Activated CD4-positive, alpha-beta memory T cell treated with anti-CD3 and anti-CD28 coated beads for 36 hours (primary cell): ENCODE measurements at regions not wholly inside any gene's neighbourhood (a gene's known extent, or its start where the extent isn't known, plus 50 kb on each side); places are given as distances from the start of the nearest gene placed in this dataset.
"Not testable (repeated sequence)": the region's sequence is repeated elsewhere in the genome, so short reads cannot be mapped to it uniquely, and the experiment has no call there.

ENCODE experiments used
- CTCF ChIA-PET: fragments of 350-600 bp; sonication (Branson Sonifier 250); formaldehyde crosslinking; loops from one replicate; lab custom pipeline; 2021; ENCODE audit warnings: antibody characterized with exemption, inconsistent platforms; lab: Charles Lee
- POLR2A ChIA-PET: fragments of 350-600 bp; sonication (Branson Sonifier 250); formaldehyde crosslinking; loops from one replicate; lab custom pipeline; 2021; ENCODE audit warnings: antibody characterized with exemption; lab: Charles Lee
- DNase-seq: peaks from one replicate; pipeline ENCODE4 v3.0.0-alpha.2; 2020
- H3K27ac Mint-ChIP-seq: one replicate; pipeline ENCODE4 v1.8.0; 2021; ENCODE audit warnings: mixed read lengths
- H3K27me3 Mint-ChIP-seq: one replicate; pipeline ENCODE4 v1.8.0; 2021; ENCODE audit warnings: mixed read lengths
- H3K36me3 Mint-ChIP-seq: one replicate; pipeline ENCODE4 v1.8.0; 2021; ENCODE audit warnings: mixed read lengths
- H3K4me1 Mint-ChIP-seq: one replicate; pipeline ENCODE4 v1.8.0; 2021; ENCODE audit warnings: low read depth, mixed read lengths
- H3K4me3 Mint-ChIP-seq: one replicate; pipeline ENCODE4 v1.8.0; 2021; ENCODE audit warnings: mild to moderate bottlenecking, mixed read lengths
- H3K9me3 Mint-ChIP-seq: one replicate; pipeline ENCODE4 v1.8.0; 2021; ENCODE audit warnings: mixed read lengths
- intact Hi-C: fragments of 100-400 bp; cut with micrococcal nuclease; formaldehyde crosslinking; loops from one replicate; pipeline ENCODE4 v1.15.1; 2023

DNA sequence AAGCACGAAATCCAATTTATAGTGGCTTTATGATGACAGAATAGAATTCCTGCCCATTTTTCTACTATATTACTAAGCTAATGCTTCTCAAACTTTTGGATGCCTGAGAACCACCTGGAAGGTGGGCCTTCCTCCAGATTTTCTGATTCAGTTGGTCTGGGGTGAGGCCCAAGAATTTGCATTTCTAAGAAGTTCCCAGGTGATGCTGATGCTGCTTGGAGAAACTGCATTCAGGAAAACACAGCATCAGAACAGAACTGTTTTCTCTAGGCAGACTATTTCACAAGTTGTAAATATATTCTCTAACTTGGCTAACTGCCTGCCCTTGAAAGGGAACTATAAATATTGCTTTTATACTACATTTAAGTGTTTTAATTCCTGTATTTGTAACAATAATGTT, 644.9 kb upstream of the DPPA4 start:
- no peaks in the 10 kb centered on the region for H3K36me3 Mint-ChIP-seq
- intact Hi-C loops, result no loop called here
- POLR2A ChIA-PET, result interaction anchor here (1.1 kb wide), 1 partner anchor 29 kb away, joined by 3 read pairs; no protein-coding TSS in a partner anchor
- CTCF ChIA-PET, result interaction anchor here (0.7 kb wide), 1 partner anchor 24 kb away, joined by 3 read pairs; no protein-coding TSS in a partner anchor
- no peak for DNase-seq
- H3K4me1 Mint-ChIP-seq, result no peaks in the 10 kb centered on the region
- no peak overlapping the region for H3K27ac Mint-ChIP-seq
- H3K9me3 Mint-ChIP-seq, result no peaks in the 10 kb centered on the region
- no peaks in the 10 kb centered on the region for H3K27me3 Mint-ChIP-seq
- H3K4me3 Mint-ChIP-seq, result no peak overlapping the region

DNA sequence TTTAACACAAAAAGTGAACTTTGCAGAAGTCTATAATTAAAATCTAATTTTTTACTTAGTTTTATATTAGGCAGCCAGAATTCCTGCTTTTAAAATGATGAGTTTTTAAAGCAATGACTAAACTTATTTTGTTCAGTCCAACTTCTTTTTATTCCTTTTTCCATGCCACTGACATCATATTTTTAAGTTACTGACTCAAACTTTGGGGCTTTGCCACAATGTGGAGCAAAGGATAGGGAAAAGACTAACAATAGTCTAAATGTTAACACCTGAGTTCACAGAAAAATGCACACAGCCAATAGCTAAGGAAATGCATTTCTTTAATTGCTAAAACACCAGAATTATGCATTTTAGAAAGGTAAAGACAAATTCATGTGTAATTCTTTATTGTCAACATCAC, 647.6 kb upstream of the DPPA4 start:
- Mint-ChIP-seq H3K4me3 (no peak overlapping the region), H3K27me3 (no peaks in the 10 kb centered on the region), H3K9me3 (no peaks in the 10 kb centered on the region), H3K27ac (no peak overlapping the region), H3K4me1 (no peaks in the 10 kb centered on the region), H3K36me3 (no peaks in the 10 kb centered on the region)
- intact Hi-C loops, result no loop called here
- CTCF ChIA-PET, result no interaction called here
- DNase-seq, result no peak
- POLR2A ChIA-PET, result no interaction called here

GRCh38 chr3:109985943-109986555, 648.7 kb upstream of the DPPA4 start:
- Mint-ChIP-seq H3K27ac (no peak overlapping the region), H3K27me3 (no peaks in the 10 kb centered on the region), H3K9me3 (no peaks in the 10 kb centered on the region), H3K4me1 (no peaks in the 10 kb centered on the region), H3K4me3 (no peak overlapping the region), H3K36me3 (no peaks in the 10 kb centered on the region)
- intact Hi-C loops, result no loop called here
- DNase-seq, result no peak
- CTCF ChIA-PET, result no interaction called here
- POLR2A ChIA-PET, result no interaction called here

GRCh38 chr3:109994853-109995252, 657.5 kb upstream of the DPPA4 start:
- intact Hi-C loops, result no loop called here
- DNase-seq, result no peak
- H3K27me3 Mint-ChIP-seq, result no peaks in the 10 kb centered on the region
- no peaks in the 10 kb centered on the region for H3K9me3 Mint-ChIP-seq
- H3K4me3 Mint-ChIP-seq, result no peak overlapping the region
- CTCF ChIA-PET, result no interaction called here
- no peak overlapping the region for H3K27ac Mint-ChIP-seq
- H3K36me3 Mint-ChIP-seq, result no peaks in the 10 kb centered on the region
- POLR2A ChIA-PET, result no interaction called here
- no peaks in the 10 kb centered on the region for H3K4me1 Mint-ChIP-seq

- ChIA-PET POLR2A (no interaction called here), CTCF (no interaction called here)
- intact Hi-C loops, result no loop called here
- no peaks in the 10 kb centered on the region for H3K4me1 Mint-ChIP-seq
- no peak overlapping the region for H3K27ac Mint-ChIP-seq
- no peak overlapping the region for H3K4me3 Mint-ChIP-seq
- no peaks in the 10 kb centered on the region for H3K36me3 Mint-ChIP-seq
- H3K9me3 Mint-ChIP-seq, result no peaks in the 10 kb centered on the region
- no peaks in the 10 kb centered on the region for H3K27me3 Mint-ChIP-seq
- no peak for DNase-seq
Observed at GRCh38 chr3:109995377-109995776, 658.0 kb upstream of the DPPA4 start.

- H3K27me3 Mint-ChIP-seq, DNase-seq, H3K27ac Mint-ChIP-seq, CTCF ChIA-PET, POLR2A ChIA-PET, H3K4me3 Mint-ChIP-seq, intact Hi-C loops, H3K36me3 Mint-ChIP-seq, H3K9me3 Mint-ChIP-seq, H3K4me1 Mint-ChIP-seq: not testable (repeated sequence)
Observed at GRCh38 chr3:110001905-110002304, 664.6 kb upstream of the DPPA4 start.

DNA sequence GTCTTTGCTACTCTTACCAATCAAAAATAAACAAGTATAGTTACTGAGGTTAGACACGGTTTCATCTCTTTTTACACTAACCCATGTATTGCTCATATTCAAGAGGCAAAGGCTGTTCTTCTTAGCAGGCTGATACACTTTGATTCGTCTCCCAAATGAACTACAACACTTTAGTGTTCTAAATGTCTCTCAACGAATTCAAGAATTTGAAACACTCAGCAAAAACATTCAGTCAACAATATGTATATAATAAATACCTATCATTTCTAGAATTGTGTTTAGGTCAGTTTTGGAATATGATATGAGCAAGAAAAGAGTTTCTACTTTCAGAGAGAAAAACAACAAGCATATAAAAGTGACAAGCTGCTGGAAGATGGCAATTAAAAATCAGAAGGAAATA, 669.6 kb upstream of the DPPA4 start:
- no peaks in the 10 kb centered on the region for H3K36me3 Mint-ChIP-seq
- POLR2A ChIA-PET, result no interaction called here
- intact Hi-C loops, result no loop called here
- no peaks in the 10 kb centered on the region for H3K4me1 Mint-ChIP-seq
- H3K4me3 Mint-ChIP-seq, result no peak overlapping the region
- H3K27me3 Mint-ChIP-seq, result no peaks in the 10 kb centered on the region
- no peak for DNase-seq
- CTCF ChIA-PET, result interaction anchor here (0.7 kb wide), 1 partner anchor 1182 kb away, joined by 4 read pairs; no protein-coding TSS in a partner anchor
- H3K9me3 Mint-ChIP-seq, result no peaks in the 10 kb centered on the region
- H3K27ac Mint-ChIP-seq, result no peak overlapping the region

DNA sequence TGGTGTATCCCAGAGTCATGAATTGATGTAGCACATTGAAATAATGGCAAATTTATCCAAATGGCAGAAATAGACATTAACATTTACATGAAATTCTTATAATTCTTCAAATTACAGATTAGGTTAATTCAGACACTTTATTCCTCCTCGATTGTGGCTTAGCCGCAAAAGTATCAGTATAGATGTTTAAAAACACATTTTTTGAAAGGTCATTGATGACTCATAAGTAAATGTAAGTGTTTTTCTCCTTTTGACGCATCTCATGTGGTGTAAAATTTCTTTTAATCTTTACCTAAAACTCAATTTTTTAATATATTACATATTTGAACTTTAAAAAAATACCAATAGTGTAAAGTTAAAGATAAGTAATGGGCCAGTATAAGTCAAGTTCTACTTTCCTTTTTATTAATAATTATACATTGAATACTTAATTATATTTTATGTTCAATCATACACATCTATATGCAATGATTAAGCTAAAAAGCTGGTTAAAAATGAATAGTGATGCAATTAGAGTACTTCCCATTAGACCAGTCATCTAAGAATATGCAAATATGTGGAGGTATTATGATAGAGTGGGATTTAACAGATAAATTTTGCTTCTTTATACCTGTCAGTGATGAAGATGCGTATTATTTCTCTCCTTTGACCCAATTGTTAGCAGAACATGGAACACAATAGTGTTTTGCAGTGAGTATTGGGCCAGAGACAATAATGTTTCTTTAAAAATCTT, 678.1 kb upstream of the DPPA4 start:
- intact Hi-C loops, result loop anchor here (2.0 to 10.0 kb wide), 3 partner anchors 53 to 209 kb away; no protein-coding TSS in a partner anchor
- H3K36me3 Mint-ChIP-seq, result no peaks in the 10 kb centered on the region
- POLR2A ChIA-PET, result no interaction called here
- H3K4me1 Mint-ChIP-seq, result peaks cover 10% of the 10 kb centered on the region
- no peak for DNase-seq
- no peaks in the 10 kb centered on the region for H3K27me3 Mint-ChIP-seq
- CTCF ChIA-PET, result no interaction called here
- H3K4me3 Mint-ChIP-seq, result no peak overlapping the region
- H3K9me3 Mint-ChIP-seq, result peaks cover 6% of the 10 kb centered on the region
- H3K27ac Mint-ChIP-seq, result no peak overlapping the region

- no peaks in the 10 kb centered on the region for H3K27me3 Mint-ChIP-seq
- intact Hi-C loops, result loop anchor here (10.0 kb wide), 1 partner anchor 92 kb away; no protein-coding TSS in a partner anchor
- H3K9me3 Mint-ChIP-seq, result peaks cover 6% of the 10 kb centered on the region
- peaks cover 10% of the 10 kb centered on the region for H3K4me1 Mint-ChIP-seq
- no peaks in the 10 kb centered on the region for H3K36me3 Mint-ChIP-seq
- H3K27ac Mint-ChIP-seq, result no peak overlapping the region
- DNase-seq, result no peak
- CTCF ChIA-PET, result no interaction called here
- no peak overlapping the region for H3K4me3 Mint-ChIP-seq
- POLR2A ChIA-PET, result no interaction called here
Observed at GRCh38 chr3:110016235-110016815, 679.0 kb upstream of the DPPA4 start.

- Mint-ChIP-seq H3K4me3 (no peak overlapping the region), H3K36me3 (no peaks in the 10 kb centered on the region), H3K27ac (no peak overlapping the region), H3K9me3 (peaks cover 6% of the 10 kb centered on the region), H3K4me1 (peaks cover 13% of the 10 kb centered on the region), H3K27me3 (no peaks in the 10 kb centered on the region)
- ChIA-PET CTCF (no interaction called here), POLR2A (no interaction called here)
- no peak for DNase-seq
- intact Hi-C loops, result loop anchor here (10.0 kb wide), 1 partner anchor 93 kb away; no protein-coding TSS in a partner anchor
Observed at GRCh38 chr3:110017304-110017703, 680.0 kb upstream of the DPPA4 start.

DNA sequence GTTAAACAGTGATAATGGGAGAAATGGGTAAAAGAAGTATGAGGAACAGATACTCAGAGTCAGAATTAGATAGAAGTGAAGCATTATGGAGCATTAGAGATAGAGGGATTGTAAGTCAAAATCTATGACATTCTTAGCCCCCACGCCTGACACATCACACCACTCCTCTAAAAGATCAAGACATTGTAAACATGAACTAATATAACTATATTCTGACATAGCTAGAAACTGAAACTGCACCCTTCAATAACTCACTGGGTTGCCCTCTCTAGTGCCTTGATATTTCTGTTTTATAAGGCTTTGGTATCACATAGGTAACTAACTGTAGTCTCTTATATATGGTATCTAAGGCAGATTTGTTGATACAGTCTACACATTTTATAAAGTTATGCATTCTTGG, 684.3 kb upstream of the DPPA4 start:
- ChIA-PET POLR2A (no interaction called here), CTCF (no interaction called here)
- H3K36me3 Mint-ChIP-seq, result no peaks in the 10 kb centered on the region
- no peak for DNase-seq
- peaks cover 7% of the 10 kb centered on the region for H3K9me3 Mint-ChIP-seq
- peaks cover 3% of the 10 kb centered on the region for H3K4me1 Mint-ChIP-seq
- H3K4me3 Mint-ChIP-seq, result no peak overlapping the region
- no peak overlapping the region for H3K27ac Mint-ChIP-seq
- no peaks in the 10 kb centered on the region for H3K27me3 Mint-ChIP-seq
- intact Hi-C loops, result no loop called here

- intact Hi-C loops, CTCF ChIA-PET, H3K27me3 Mint-ChIP-seq, H3K4me1 Mint-ChIP-seq, H3K9me3 Mint-ChIP-seq, DNase-seq, POLR2A ChIA-PET, H3K36me3 Mint-ChIP-seq, H3K27ac Mint-ChIP-seq, H3K4me3 Mint-ChIP-seq: not testable (repeated sequence)
Observed at GRCh38 chr3:110023022-110023421, 685.7 kb upstream of the DPPA4 start.
